ENCODE measurements at regions not wholly inside any gene's neighbourhood (a gene's known extent, or its start where the extent isn't known, plus 50 kb on each side); places are given as distances from the start of the nearest gene placed in this dataset.

DNA sequence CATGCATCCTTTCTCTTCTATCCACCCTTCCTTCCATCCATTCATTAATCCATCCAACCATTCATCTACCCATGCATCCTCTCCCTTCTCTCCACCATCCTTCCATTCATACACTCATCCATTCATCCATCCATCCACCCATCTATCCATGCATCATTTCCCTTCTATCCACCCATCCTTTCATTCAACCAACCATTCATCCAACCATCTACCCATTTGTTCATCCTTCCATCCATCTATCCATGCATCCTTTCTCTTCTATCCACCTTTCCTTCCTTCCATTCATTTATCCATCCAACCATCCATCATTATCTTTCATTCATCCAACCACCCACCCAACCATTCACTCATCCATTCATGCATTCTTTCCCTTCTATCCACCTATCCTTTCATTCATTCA, 188.4 kb downstream of the NPHP4 start:
- no peak for TF ChIP-seq POLR2A (IDR thresholded peaks at IDR 0.05)
- TF ChIP-seq, protein P1, sequence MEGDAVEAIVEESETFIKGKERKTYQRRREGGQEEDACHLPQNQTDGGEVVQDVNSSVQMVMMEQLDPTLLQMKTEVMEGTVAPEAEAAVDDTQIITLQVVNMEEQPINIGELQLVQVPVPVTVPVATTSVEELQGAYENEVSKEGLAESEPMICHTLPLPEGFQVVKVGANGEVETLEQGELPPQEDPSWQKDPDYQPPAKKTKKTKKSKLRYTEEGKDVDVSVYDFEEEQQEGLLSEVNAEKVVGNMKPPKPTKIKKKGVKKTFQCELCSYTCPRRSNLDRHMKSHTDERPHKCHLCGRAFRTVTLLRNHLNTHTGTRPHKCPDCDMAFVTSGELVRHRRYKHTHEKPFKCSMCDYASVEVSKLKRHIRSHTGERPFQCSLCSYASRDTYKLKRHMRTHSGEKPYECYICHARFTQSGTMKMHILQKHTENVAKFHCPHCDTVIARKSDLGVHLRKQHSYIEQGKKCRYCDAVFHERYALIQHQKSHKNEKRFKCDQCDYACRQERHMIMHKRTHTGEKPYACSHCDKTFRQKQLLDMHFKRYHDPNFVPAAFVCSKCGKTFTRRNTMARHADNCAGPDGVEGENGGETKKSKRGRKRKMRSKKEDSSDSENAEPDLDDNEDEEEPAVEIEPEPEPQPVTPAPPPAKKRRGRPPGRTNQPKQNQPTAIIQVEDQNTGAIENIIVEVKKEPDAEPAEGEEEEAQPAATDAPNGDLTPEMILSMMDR (IDR thresholded peaks at IDR 0.05): no peak
- TF ChIP-seq POLR2AphosphoS5 (IDR thresholded peaks at IDR 0.05): no peak

Data from breast epithelium (tissue), 3 donors.